CD4-positive, CD25-positive, alpha-beta regulatory T cell (primary cell): ENCODE measurements at regions not wholly inside any gene's neighbourhood (a gene's known extent, or its start where the extent isn't known, plus 50 kb on each side); places are given as distances from the start of the nearest gene placed in this dataset.

Experiments
- ATAC-seq, 2 donors: fragments of 150-1000 bp; cut with Tn5 transposase; one replicate each; pipeline ENCODE4 v1.10.0; 2021; ENCODE audit warnings: low read depth in 2 of 2, moderate number of reproducible peaks in 2 of 2, moderate library complexity in 1 of 2
- DNase-seq, 3 donors: peaks; one replicate each; pipeline versions ENCODE4 v3.0.0 to v3.0.0-alpha.2; 2012 to 2022; ENCODE audit warnings: mixed read lengths in 1 of 3
- H3K27ac ChIP-seq: one replicate; pipeline ENCODE4 v1.7.0; 2013; ENCODE audit warnings: mild to moderate bottlenecking, low read length; ENCODE audit not compliant: insufficient read depth, poor library complexity, severe bottlenecking
- H3K27me3 ChIP-seq: one replicate; pipeline ENCODE4 v1.7.0; 2013; ENCODE audit warnings: low read length; ENCODE audit not compliant: control insufficient read depth, insufficient read depth
- H3K36me3 ChIP-seq: one replicate; pipeline ENCODE4 v1.7.0; 2013; ENCODE audit warnings: mild to moderate bottlenecking, low read length, moderate library complexity; ENCODE audit not compliant: control insufficient read depth, insufficient read depth
- H3K4me1 ChIP-seq: 2 replicates; pipeline ENCODE4 v1.7.0; 2013; ENCODE audit warnings: mild to moderate bottlenecking, low read length; ENCODE audit not compliant: insufficient read depth, control insufficient read depth, poor library complexity, severe bottlenecking
- H3K4me3 ChIP-seq: one replicate; pipeline ENCODE4 v1.7.0; 2013; ENCODE audit warnings: low read depth, mild to moderate bottlenecking, low read length, moderate library complexity
- H3K9me3 ChIP-seq, 2 experiments: 1 replicate in 1 of 2; 2 replicates in 1 of 2; pipeline ENCODE4 v1.7.0; 2013; ENCODE audit warnings: low read length in 2 of 2, mild to moderate bottlenecking in 1 of 2, moderate library complexity in 1 of 2; ENCODE audit not compliant: control insufficient read depth in 2 of 2
- H3K27ac Mint-ChIP-seq, 3 donors: one replicate each; pipeline ENCODE4 v1.8.0; 2020 to 2022; ENCODE audit warnings: mild to moderate bottlenecking in 3 of 3, mixed read lengths in 3 of 3, moderate library complexity in 2 of 3
- H3K27me3 Mint-ChIP-seq: one replicate; pipeline ENCODE4 v1.8.0; 2022; ENCODE audit warnings: mild to moderate bottlenecking, mixed read lengths
- H3K36me3 Mint-ChIP-seq: one replicate; pipeline ENCODE4 v1.8.0; 2020; ENCODE audit warnings: mixed read lengths
- H3K4me1 Mint-ChIP-seq, 4 donors: one replicate each; pipeline ENCODE4 v1.8.0; 2020 to 2022; ENCODE audit warnings: mixed read lengths in 4 of 4, mild to moderate bottlenecking in 1 of 4
- H3K4me3 Mint-ChIP-seq, 4 donors: one replicate each; pipeline ENCODE4 v1.8.0; 2020 to 2022; ENCODE audit warnings: mild to moderate bottlenecking in 4 of 4, mixed read lengths in 4 of 4, moderate library complexity in 3 of 4
- H3K9me3 Mint-ChIP-seq, 7 donors: one replicate each; pipeline ENCODE4 v1.8.0; 2020 to 2022; ENCODE audit warnings: mixed read lengths in 7 of 7, mild to moderate bottlenecking in 3 of 7, moderate library complexity in 2 of 7

- ATAC-seq (no peak), DNase-seq (no peak)
- no peak overlapping the region for H3K4me3 ChIP-seq
- H3K9me3 Mint-ChIP-seq = no peaks in the 10 kb centered on the region
- H3K9me3 ChIP-seq = no peaks in the 10 kb centered on the region
- no peaks in the 10 kb centered on the region for H3K27me3 Mint-ChIP-seq
- H3K4me1 ChIP-seq = no peaks in the 10 kb centered on the region
- H3K27me3 ChIP-seq = no peaks in the 10 kb centered on the region
- H3K27ac ChIP-seq = no peak overlapping the region
- no peaks in the 10 kb centered on the region for H3K36me3 ChIP-seq
- H3K27ac Mint-ChIP-seq = no peak overlapping the region
- H3K36me3 Mint-ChIP-seq = no peaks in the 10 kb centered on the region
- H3K4me3 Mint-ChIP-seq = no peak overlapping the region
- H3K4me1 Mint-ChIP-seq = no peaks in the 10 kb centered on the region
Measured at GRCh38 chr12:71214511-71215285, 56.9 kb upstream of the TSPAN8 start.

GRCh38 chr12:71208053-71208685 lies 50.4 kb upstream of the TSPAN8 start:
- Mint-ChIP-seq H3K27ac (no peak overlapping the region), H3K9me3 (peaks cover 0 to 8% (median 0%) of the 10 kb centered on the region in 7 donors), H3K36me3 (no peaks in the 10 kb centered on the region), H3K4me3 (no peak overlapping the region), H3K4me1 (no peaks in the 10 kb centered on the region), H3K27me3 (no peaks in the 10 kb centered on the region)
- Histone ChIP-seq H3K9me3 (no peaks in the 10 kb centered on the region), H3K27ac (no peak overlapping the region), H3K36me3 (no peaks in the 10 kb centered on the region), H3K4me3 (no peak overlapping the region), H3K4me1 (no peaks in the 10 kb centered on the region), H3K27me3 (no peaks in the 10 kb centered on the region)
- ATAC-seq (no peak), DNase-seq (no peak)
